Stimulated activated naive CD8-positive, alpha-beta T cell treated with anti-CD3 and anti-CD28 coated beads, Interleukin-15, Interleukin-2, amounts not matched to agents 100 ng/mL and 50 ng/mL, for 24 hours (primary cell): ENCODE measurements at regions not wholly inside any gene's neighbourhood (a gene's known extent, or its start where the extent isn't known, plus 50 kb on each side); places are given as distances from the start of the nearest gene placed in this dataset.
"Not testable (repeated sequence)": the region's sequence is repeated elsewhere in the genome, so short reads cannot be mapped to it uniquely, and the experiment has no call there.

Source experiments
- H3K27ac Mint-ChIP-seq: one replicate; pipeline ENCODE4 v1.8.0; 2021; ENCODE audit warnings: mild to moderate bottlenecking, mixed read lengths
- H3K27me3 Mint-ChIP-seq: one replicate; pipeline ENCODE4 v1.8.0; 2021; ENCODE audit warnings: mixed read lengths
- H3K36me3 Mint-ChIP-seq: one replicate; pipeline ENCODE4 v1.8.0; 2021; ENCODE audit warnings: low read depth, mixed read lengths
- H3K4me1 Mint-ChIP-seq: one replicate; pipeline ENCODE4 v1.8.0; 2021; ENCODE audit warnings: low read depth, mixed read lengths
- H3K4me3 Mint-ChIP-seq: one replicate; pipeline ENCODE4 v1.8.0; 2021; ENCODE audit warnings: mild to moderate bottlenecking, mixed read lengths
- H3K9me3 Mint-ChIP-seq: one replicate; pipeline ENCODE4 v1.8.0; 2021; ENCODE audit warnings: mixed read lengths

GRCh38 chr13:71382285-71382684 lies 484.7 kb downstream of the DACH1 start:
- no peaks in the 10 kb centered on the region for H3K27me3 Mint-ChIP-seq
- no peak overlapping the region for H3K27ac Mint-ChIP-seq
- no peak overlapping the region for H3K4me3 Mint-ChIP-seq

DNA sequence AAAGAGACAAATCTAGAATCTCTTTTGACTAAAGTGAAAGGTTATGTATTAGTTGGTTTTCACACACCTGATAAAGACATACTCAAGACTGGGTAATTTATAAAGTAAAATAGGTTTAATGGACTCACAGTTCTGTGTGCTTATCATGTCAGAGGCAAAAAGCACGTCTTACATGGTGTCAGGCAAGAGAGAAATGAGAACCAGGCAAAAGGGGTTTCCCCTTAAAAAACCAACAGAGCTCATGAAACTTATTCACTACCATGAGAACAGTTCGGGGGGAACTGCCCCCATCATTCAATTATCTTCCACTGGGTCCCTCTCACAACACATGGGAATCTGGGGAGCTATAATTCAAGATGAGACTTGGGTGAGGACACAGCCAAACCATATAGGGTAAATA lies 486.8 kb downstream of the DACH1 start:
- no peak overlapping the region for H3K27ac Mint-ChIP-seq
- H3K4me1 Mint-ChIP-seq, result no peaks in the 10 kb centered on the region
- H3K9me3 Mint-ChIP-seq, result no peaks in the 10 kb centered on the region
- H3K27me3 Mint-ChIP-seq, result no peaks in the 10 kb centered on the region
- H3K36me3 Mint-ChIP-seq, result no peaks in the 10 kb centered on the region
- no peak overlapping the region for H3K4me3 Mint-ChIP-seq

More at GRCh38 chr13:71382285-71382684, 484.7 kb downstream of the DACH1 start:
- H3K4me1 Mint-ChIP-seq, result no peaks in the 10 kb centered on the region
- H3K36me3 Mint-ChIP-seq, result no peaks in the 10 kb centered on the region
- no peaks in the 10 kb centered on the region for H3K9me3 Mint-ChIP-seq

GRCh38 chr13:71378961-71379905 lies 487.8 kb downstream of the DACH1 start:
- no peaks in the 10 kb centered on the region for H3K27me3 Mint-ChIP-seq
- no peaks in the 10 kb centered on the region for H3K4me1 Mint-ChIP-seq
- no peak overlapping the region for H3K4me3 Mint-ChIP-seq
- no peaks in the 10 kb centered on the region for H3K9me3 Mint-ChIP-seq
- H3K36me3 Mint-ChIP-seq, result no peaks in the 10 kb centered on the region
- no peak overlapping the region for H3K27ac Mint-ChIP-seq

DNA sequence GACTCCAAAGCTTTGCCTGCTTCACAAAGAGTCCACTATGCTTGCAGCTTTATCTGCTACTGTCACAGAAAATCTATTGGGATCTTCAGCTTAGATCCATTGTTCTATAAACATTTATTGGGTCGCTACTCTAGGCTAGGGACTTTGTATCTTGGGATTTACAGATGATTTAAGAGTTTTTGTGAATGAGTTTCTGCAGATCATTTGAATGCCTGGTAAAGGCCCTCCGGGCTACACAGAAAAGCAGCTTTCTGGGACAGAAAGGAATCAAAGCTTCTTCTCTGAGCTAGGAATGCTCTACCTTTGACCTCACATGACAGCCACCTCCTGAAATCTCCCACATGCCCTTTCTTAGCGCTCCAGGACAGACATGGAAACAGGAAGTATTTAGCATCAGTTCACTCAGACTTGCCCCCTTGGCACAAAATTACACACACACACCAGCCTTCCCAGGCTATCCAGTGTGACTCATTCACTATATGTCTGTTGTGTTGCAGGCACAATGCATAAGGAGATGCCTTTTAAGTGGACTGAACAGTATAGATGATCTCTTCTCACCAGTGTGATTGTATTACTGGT lies 492.4 kb downstream of the DACH1 start:
- no peaks in the 10 kb centered on the region for H3K36me3 Mint-ChIP-seq
- no peaks in the 10 kb centered on the region for H3K27me3 Mint-ChIP-seq
- H3K4me3 Mint-ChIP-seq, result no peak overlapping the region
- no peaks in the 10 kb centered on the region for H3K9me3 Mint-ChIP-seq
- no peak overlapping the region for H3K27ac Mint-ChIP-seq
- H3K4me1 Mint-ChIP-seq, result no peaks in the 10 kb centered on the region

GRCh38 chr13:71368336-71368735 lies 498.7 kb downstream of the DACH1 start:
- H3K36me3 Mint-ChIP-seq, result no peaks in the 10 kb centered on the region
- no peaks in the 10 kb centered on the region for H3K4me1 Mint-ChIP-seq
- no peak overlapping the region for H3K4me3 Mint-ChIP-seq
- peaks cover 4% of the 10 kb centered on the region for H3K9me3 Mint-ChIP-seq
- H3K27ac Mint-ChIP-seq, result no peak overlapping the region
- H3K27me3 Mint-ChIP-seq, result no peaks in the 10 kb centered on the region

- Mint-ChIP-seq H3K36me3 (no peaks in the 10 kb centered on the region), H3K27me3 (no peaks in the 10 kb centered on the region), H3K9me3 (peaks cover 6% of the 10 kb centered on the region), H3K4me1 (no peaks in the 10 kb centered on the region), H3K27ac (no peak overlapping the region), H3K4me3 (no peak overlapping the region)
These were observed 507.0 kb downstream of the DACH1 start for GRCh38 chr13:71360041-71360440.

DNA sequence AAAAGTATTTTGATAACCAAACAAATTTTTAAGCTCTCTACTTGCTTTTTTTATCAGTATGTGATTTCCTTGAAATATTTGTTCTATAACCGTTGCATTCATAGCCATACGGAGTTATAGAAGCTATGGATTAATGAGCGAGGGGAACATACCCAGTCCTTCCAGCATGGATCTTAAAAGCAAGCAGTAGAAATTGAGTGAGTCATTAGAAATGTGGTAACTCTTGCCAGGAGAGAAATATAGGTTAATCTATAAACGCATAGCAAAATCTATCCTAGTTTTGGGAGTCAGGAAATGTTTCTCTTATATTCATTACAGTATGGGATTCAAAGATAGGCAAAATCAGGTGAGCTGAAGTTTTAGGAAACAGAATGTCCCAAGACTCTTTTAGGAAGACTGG lies 507.4 kb downstream of the DACH1 start:
- peaks cover 6% of the 10 kb centered on the region for H3K9me3 Mint-ChIP-seq
- no peak overlapping the region for H3K4me3 Mint-ChIP-seq
- H3K4me1 Mint-ChIP-seq, result no peaks in the 10 kb centered on the region
- no peak overlapping the region for H3K27ac Mint-ChIP-seq
- H3K27me3 Mint-ChIP-seq, result no peaks in the 10 kb centered on the region
- H3K36me3 Mint-ChIP-seq, result no peaks in the 10 kb centered on the region

- Mint-ChIP-seq H3K36me3 (no peaks in the 10 kb centered on the region), H3K27me3 (no peaks in the 10 kb centered on the region), H3K4me1 (no peaks in the 10 kb centered on the region), H3K27ac (no peak overlapping the region), H3K4me3 (no peak overlapping the region), H3K9me3 (peaks cover 6% of the 10 kb centered on the region)
These were observed 508.8 kb downstream of the DACH1 start for GRCh38 chr13:71358218-71358617.

DNA sequence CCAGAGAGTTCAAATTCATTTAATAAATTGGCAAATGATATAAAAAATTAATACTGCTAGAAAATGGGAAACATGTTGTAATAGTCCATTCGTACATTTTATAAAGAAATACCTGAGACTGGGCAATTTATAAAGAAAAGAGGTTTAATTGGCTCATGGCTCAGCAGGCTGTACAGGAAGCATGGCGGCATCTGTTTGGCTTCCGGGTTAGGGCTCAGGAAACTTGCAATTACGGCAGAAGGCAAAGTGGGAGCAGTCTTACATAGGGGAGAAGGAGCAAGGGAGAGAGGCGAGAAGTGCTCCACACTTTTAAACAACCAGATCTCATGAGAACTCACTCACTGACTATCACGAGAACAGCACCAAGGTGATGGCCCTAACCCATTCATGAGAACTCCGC lies 512.0 kb downstream of the DACH1 start:
- Mint-ChIP-seq H3K4me1 (no peaks in the 10 kb centered on the region), H3K27me3 (no peaks in the 10 kb centered on the region), H3K4me3 (no peak overlapping the region), H3K36me3 (no peaks in the 10 kb centered on the region), H3K9me3 (peaks cover 6% of the 10 kb centered on the region), H3K27ac (no peak overlapping the region)

DNA sequence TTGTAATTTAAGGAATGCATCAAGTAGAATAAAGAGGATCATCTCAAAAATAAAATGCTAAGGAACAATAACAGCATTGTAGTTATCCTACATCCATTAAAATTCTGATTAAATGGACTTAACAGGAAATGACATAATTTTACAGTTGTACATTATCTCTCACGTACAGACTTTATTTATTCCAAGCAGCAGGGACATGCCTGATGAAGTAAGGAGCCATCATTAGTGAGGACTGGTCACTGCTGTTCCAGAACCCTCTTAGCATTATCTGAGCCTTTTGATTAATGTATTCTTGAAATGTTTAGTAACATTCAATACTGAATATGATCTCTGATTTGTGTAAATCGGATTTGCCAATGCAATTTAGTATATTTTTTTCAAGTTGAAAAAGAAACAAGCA lies 516.1 kb downstream of the DACH1 start:
- no peak overlapping the region for H3K4me3 Mint-ChIP-seq
- no peaks in the 10 kb centered on the region for H3K4me1 Mint-ChIP-seq

DNA sequence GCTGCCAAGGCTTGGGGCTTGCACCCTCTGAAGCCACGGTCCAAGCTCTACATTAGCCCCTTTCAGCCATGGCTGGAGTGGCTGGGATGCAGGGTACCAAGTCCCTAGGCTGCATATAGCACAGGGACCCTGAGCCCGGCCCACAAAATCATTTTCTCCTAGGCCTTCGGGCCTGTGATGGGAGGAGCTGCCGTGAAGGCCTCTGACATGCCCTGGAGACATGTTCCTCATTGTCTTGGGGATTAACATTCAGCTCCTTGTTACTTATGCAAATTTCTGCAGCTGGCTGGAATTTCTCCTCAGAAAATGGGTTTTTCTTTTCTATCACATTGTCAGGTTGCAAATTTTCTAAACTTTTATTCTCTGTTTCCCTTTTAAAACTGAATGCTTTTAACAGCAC lies 521.1 kb downstream of the DACH1 start:
- not testable (repeated sequence) for H3K4me3 Mint-ChIP-seq, H3K9me3 Mint-ChIP-seq, H3K36me3 Mint-ChIP-seq, H3K27me3 Mint-ChIP-seq, H3K4me1 Mint-ChIP-seq, H3K27ac Mint-ChIP-seq

More for the DNA sequence above, 516.1 kb downstream of the DACH1 start:
- Mint-ChIP-seq H3K36me3 (no peaks in the 10 kb centered on the region), H3K27ac (no peak overlapping the region), H3K9me3 (no peaks in the 10 kb centered on the region), H3K27me3 (no peaks in the 10 kb centered on the region)

GRCh38 chr13:71339736-71340135 lies 527.3 kb downstream of the DACH1 start:
- Mint-ChIP-seq H3K27ac (no peak overlapping the region), H3K4me1 (no peaks in the 10 kb centered on the region), H3K9me3 (no peaks in the 10 kb centered on the region), H3K36me3 (no peaks in the 10 kb centered on the region), H3K27me3 (no peaks in the 10 kb centered on the region), H3K4me3 (no peak overlapping the region)

- H3K9me3 Mint-ChIP-seq, result no peaks in the 10 kb centered on the region
- H3K4me1 Mint-ChIP-seq, result no peaks in the 10 kb centered on the region
- peaks cover 2% of the 10 kb centered on the region for H3K27me3 Mint-ChIP-seq
- H3K36me3 Mint-ChIP-seq, result no peaks in the 10 kb centered on the region
- H3K27ac Mint-ChIP-seq, result no peak overlapping the region
- H3K4me3 Mint-ChIP-seq, result no peak overlapping the region
These were observed 528.0 kb downstream of the DACH1 start for GRCh38 chr13:71339005-71339404.

DNA sequence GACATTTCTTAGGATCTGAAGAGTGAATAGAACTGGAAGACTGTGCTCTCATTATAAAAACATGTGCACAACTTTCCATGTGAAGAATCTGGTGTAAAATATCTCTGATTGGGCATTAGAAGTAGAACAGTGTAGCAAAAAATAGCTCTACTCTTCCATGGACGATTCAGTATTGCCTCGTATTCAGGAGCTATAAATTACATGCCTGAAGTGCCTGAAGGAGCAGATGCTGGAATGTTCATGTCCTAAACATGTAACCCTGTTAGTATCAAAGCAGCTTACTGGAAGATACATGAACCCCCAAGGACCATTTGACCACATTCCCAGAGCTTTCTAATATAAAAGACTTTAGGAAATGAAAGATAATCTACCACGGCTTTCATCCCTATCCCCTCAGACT lies 528.9 kb downstream of the DACH1 start:
- H3K27me3 Mint-ChIP-seq, result peaks cover 4% of the 10 kb centered on the region
- H3K36me3 Mint-ChIP-seq, result no peaks in the 10 kb centered on the region
- H3K4me3 Mint-ChIP-seq, result no peak overlapping the region
- H3K9me3 Mint-ChIP-seq, result no peaks in the 10 kb centered on the region
- no peaks in the 10 kb centered on the region for H3K4me1 Mint-ChIP-seq
- no peak overlapping the region for H3K27ac Mint-ChIP-seq

- H3K4me3 Mint-ChIP-seq, result no peak overlapping the region
- no peaks in the 10 kb centered on the region for H3K27me3 Mint-ChIP-seq
- no peaks in the 10 kb centered on the region for H3K4me1 Mint-ChIP-seq
- H3K36me3 Mint-ChIP-seq, result no peaks in the 10 kb centered on the region
- no peaks in the 10 kb centered on the region for H3K9me3 Mint-ChIP-seq
- H3K27ac Mint-ChIP-seq, result no peak overlapping the region
These were observed 539.7 kb downstream of the DACH1 start for GRCh38 chr13:71327266-71327665.

GRCh38 chr13:71325556-71325955 lies 541.4 kb downstream of the DACH1 start:
- Mint-ChIP-seq H3K4me3 (no peak overlapping the region), H3K36me3 (no peaks in the 10 kb centered on the region), H3K27me3 (no peaks in the 10 kb centered on the region), H3K27ac (no peak overlapping the region), H3K4me1 (no peaks in the 10 kb centered on the region), H3K9me3 (no peaks in the 10 kb centered on the region)
